Fibroblast of the aortic adventitia (primary cell): ENCODE measurements at regions not wholly inside any gene's neighbourhood (a gene's known extent, or its start where the extent isn't known, plus 50 kb on each side); places are given as distances from the start of the nearest gene placed in this dataset.

Experiments used
- DNase-seq: peaks from one replicate; pipeline ENCODE4 v3.0.0-alpha.2; 2010; ENCODE audit warnings: low read depth
- H3K4me3 ChIP-seq: 2 replicates; pipeline ENCODE4 v1.5.1; 2011; ENCODE audit warnings: low read depth, mild to moderate bottlenecking, control low read depth, low read length, moderate library complexity
- CTCF ChIP-seq: IDR thresholded peaks from 2 replicates; pipeline ENCODE4 v1.5.1; 2011; ENCODE audit warnings: mild to moderate bottlenecking, low read length, control low read depth, inconsistent platforms; ENCODE audit not compliant: insufficient read depth

- no peak for DNase-seq
- no peak overlapping the region for H3K4me3 ChIP-seq
- no peak for TF ChIP-seq CTCF
Measured at GRCh38 chr4:45363931-45364330, 637.6 kb upstream of the GNPDA2 start.

- TF ChIP-seq CTCF = no peak
- DNase-seq = no peak
- H3K4me3 ChIP-seq = no peak overlapping the region
Measured at GRCh38 chr4:45358573-45359506, 632.5 kb upstream of the GNPDA2 start.

GRCh38 chr4:45353161-45353560 is 626.8 kb upstream of the GNPDA2 start:
- H3K4me3 ChIP-seq = no peak overlapping the region
- no peak for TF ChIP-seq CTCF
- DNase-seq = no peak

GRCh38 chr4:45350438-45350837 is 624.1 kb upstream of the GNPDA2 start:
- DNase-seq = peak; percentile 2

DNA sequence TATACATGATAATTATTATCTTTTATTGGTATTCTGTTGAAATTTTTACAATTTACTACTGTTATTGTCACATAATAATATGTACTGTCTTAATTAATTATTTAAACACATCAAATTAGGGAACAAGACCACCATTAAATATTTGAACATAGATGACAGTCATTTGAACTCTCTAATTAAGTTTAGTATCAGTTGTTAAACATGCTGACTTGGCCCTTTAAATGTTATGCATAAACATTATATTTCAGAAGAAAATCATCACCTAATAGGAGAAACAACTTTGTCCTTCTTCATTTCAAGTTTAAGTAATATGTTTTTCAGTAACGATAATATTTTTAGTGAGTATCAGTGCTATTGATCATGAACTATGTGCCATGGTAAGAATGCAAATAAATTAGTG is 623.5 kb upstream of the GNPDA2 start:
- no peak for DNase-seq
- no peak overlapping the region for H3K4me3 ChIP-seq
- TF ChIP-seq CTCF = no peak

More at GRCh38 chr4:45350438-45350837, 624.1 kb upstream of the GNPDA2 start:
- no peak for TF ChIP-seq CTCF
- no peak overlapping the region for H3K4me3 ChIP-seq

DNA sequence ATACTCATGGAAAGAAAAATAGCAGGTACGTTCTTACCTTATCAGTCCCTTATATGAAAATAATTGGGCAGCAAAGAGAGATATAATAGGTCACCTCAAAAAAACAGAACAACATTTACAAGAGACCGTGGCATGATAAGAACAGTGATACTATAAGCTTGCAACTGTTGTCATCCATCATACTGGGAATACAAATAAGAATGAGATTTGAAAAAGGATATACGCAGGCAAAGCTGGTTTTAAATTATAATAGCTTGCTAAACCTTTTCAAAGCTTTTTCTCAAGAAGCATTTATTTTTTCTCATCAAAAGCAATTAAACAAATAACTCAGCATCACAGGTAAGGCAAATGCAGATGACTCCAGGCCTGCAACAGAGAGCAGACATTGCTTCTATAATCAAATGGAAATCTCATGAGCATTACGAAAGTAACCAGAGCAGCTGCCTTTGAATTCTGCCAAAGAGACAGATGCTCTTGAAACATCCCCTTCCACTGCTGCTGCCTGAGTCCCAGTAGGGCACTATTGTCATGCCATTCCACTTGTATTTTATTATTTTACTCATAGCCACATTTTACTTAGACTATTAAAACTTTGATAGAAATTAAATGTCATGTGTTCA is 620.6 kb upstream of the GNPDA2 start:
- no peak for TF ChIP-seq CTCF
- no peak for DNase-seq
- no peak overlapping the region for H3K4me3 ChIP-seq
